ENCODE measurements at regions not wholly inside any gene's neighbourhood (a gene's known extent, or its start where the extent isn't known, plus 50 kb on each side); places are given as distances from the start of the nearest gene placed in this dataset.
"Not testable (repeated sequence)": the region's sequence is repeated elsewhere in the genome, so short reads cannot be mapped to it uniquely, and the experiment has no call there.

GRCh38 chr1:60639287-60639686 is 443.1 kb upstream of the NFIA start:
- H3K4me1 ChIP-seq (ENCODE audit: control insufficient read depth in 5 of 5, insufficient read depth in 5 of 5, low read length in 5 of 5) = no peaks in the 10 kb centered on the region
- H3K36me3 ChIP-seq (ENCODE audit: control insufficient read depth in 5 of 5, insufficient read depth in 5 of 5, low read length in 5 of 5) = no peaks in the 10 kb centered on the region
- no peak overlapping the region for H3K9ac ChIP-seq (ENCODE audit: low read length in 5 of 5)
- H3K27me3 ChIP-seq (ENCODE audit: control insufficient read depth in 5 of 5, insufficient read depth in 4 of 5, low read length in 5 of 5) = no peaks in the 10 kb centered on the region
- no peak overlapping the region for H3K4me3 ChIP-seq (ENCODE audit: low read depth in 1 of 5, low read length in 5 of 5)
- no peaks in the 10 kb centered on the region for H3K9me3 ChIP-seq (ENCODE audit: control insufficient read depth in 5 of 5, low read length in 5 of 5)
- no peak overlapping the region for H3K27ac ChIP-seq (ENCODE audit: low read depth, low read length)

GRCh38 chr1:60637651-60638050 is 444.7 kb upstream of the NFIA start:
- Histone ChIP-seq H3K4me1 (ENCODE audit: control insufficient read depth in 5 of 5, insufficient read depth in 5 of 5, low read length in 5 of 5) (no peaks in the 10 kb centered on the region), H3K9me3 (ENCODE audit: control insufficient read depth in 5 of 5, low read length in 5 of 5) (no peaks in the 10 kb centered on the region), H3K9ac (ENCODE audit: low read length in 5 of 5) (no peak overlapping the region), H3K4me3 (ENCODE audit: low read depth in 1 of 5, low read length in 5 of 5) (no peak overlapping the region), H3K27me3 (ENCODE audit: control insufficient read depth in 5 of 5, insufficient read depth in 4 of 5, low read length in 5 of 5) (no peaks in the 10 kb centered on the region), H3K27ac (ENCODE audit: low read depth, low read length) (no peak overlapping the region), H3K36me3 (ENCODE audit: control insufficient read depth in 5 of 5, insufficient read depth in 5 of 5, low read length in 5 of 5) (no peaks in the 10 kb centered on the region)

GRCh38 chr1:60636946-60637345 is 445.4 kb upstream of the NFIA start:
- Histone ChIP-seq H3K4me3 (ENCODE audit: low read depth in 1 of 5, low read length in 5 of 5) (no peak overlapping the region), H3K27me3 (ENCODE audit: control insufficient read depth in 5 of 5, insufficient read depth in 4 of 5, low read length in 5 of 5) (no peaks in the 10 kb centered on the region), H3K27ac (ENCODE audit: low read depth, low read length) (no peak overlapping the region), H3K9me3 (ENCODE audit: control insufficient read depth in 5 of 5, low read length in 5 of 5) (no peaks in the 10 kb centered on the region), H3K4me1 (ENCODE audit: control insufficient read depth in 5 of 5, insufficient read depth in 5 of 5, low read length in 5 of 5) (no peaks in the 10 kb centered on the region), H3K9ac (ENCODE audit: low read length in 5 of 5) (no peak overlapping the region), H3K36me3 (ENCODE audit: control insufficient read depth in 5 of 5, insufficient read depth in 5 of 5, low read length in 5 of 5) (no peaks in the 10 kb centered on the region)

GRCh38 chr1:60634106-60634505 is 448.3 kb upstream of the NFIA start:
- Histone ChIP-seq H3K4me1 (ENCODE audit: control insufficient read depth in 5 of 5, insufficient read depth in 5 of 5, low read length in 5 of 5) (no peaks in the 10 kb centered on the region), H3K27me3 (ENCODE audit: control insufficient read depth in 5 of 5, insufficient read depth in 4 of 5, low read length in 5 of 5) (no peaks in the 10 kb centered on the region), H3K27ac (ENCODE audit: low read depth, low read length) (no peak overlapping the region), H3K36me3 (ENCODE audit: control insufficient read depth in 5 of 5, insufficient read depth in 5 of 5, low read length in 5 of 5) (no peaks in the 10 kb centered on the region), H3K9me3 (ENCODE audit: control insufficient read depth in 5 of 5, low read length in 5 of 5) (no peaks in the 10 kb centered on the region), H3K9ac (ENCODE audit: low read length in 5 of 5) (no peak overlapping the region), H3K4me3 (ENCODE audit: low read depth in 1 of 5, low read length in 5 of 5) (no peak overlapping the region)

- Histone ChIP-seq H3K9me3 (ENCODE audit: control insufficient read depth in 5 of 5, low read length in 5 of 5) (no peaks in the 10 kb centered on the region), H3K4me1 (ENCODE audit: control insufficient read depth in 5 of 5, insufficient read depth in 5 of 5, low read length in 5 of 5) (peaks cover 0 to 22% (median 0%) of the 10 kb centered on the region in 5 donors), H3K36me3 (ENCODE audit: control insufficient read depth in 5 of 5, insufficient read depth in 5 of 5, low read length in 5 of 5) (no peaks in the 10 kb centered on the region), H3K27ac (ENCODE audit: low read depth, low read length) (no peak overlapping the region), H3K9ac (ENCODE audit: low read length in 5 of 5) (no peak overlapping the region), H3K27me3 (ENCODE audit: control insufficient read depth in 5 of 5, insufficient read depth in 4 of 5, low read length in 5 of 5) (no peaks in the 10 kb centered on the region), H3K4me3 (ENCODE audit: low read depth in 1 of 5, low read length in 5 of 5) (no peak overlapping the region)
Measured at GRCh38 chr1:60622486-60622885, 459.9 kb upstream of the NFIA start.

GRCh38 chr1:60621368-60621851 is 461.0 kb upstream of the NFIA start:
- Histone ChIP-seq H3K27me3 (ENCODE audit: control insufficient read depth in 5 of 5, insufficient read depth in 4 of 5, low read length in 5 of 5) (no peaks in the 10 kb centered on the region), H3K9ac (ENCODE audit: low read length in 5 of 5) (no peak overlapping the region), H3K4me1 (ENCODE audit: control insufficient read depth in 5 of 5, insufficient read depth in 5 of 5, low read length in 5 of 5) (peaks cover 0 to 22% (median 0%) of the 10 kb centered on the region in 5 donors), H3K4me3 (ENCODE audit: low read depth in 1 of 5, low read length in 5 of 5) (no peak overlapping the region), H3K36me3 (ENCODE audit: control insufficient read depth in 5 of 5, insufficient read depth in 5 of 5, low read length in 5 of 5) (no peaks in the 10 kb centered on the region), H3K9me3 (ENCODE audit: control insufficient read depth in 5 of 5, low read length in 5 of 5) (no peaks in the 10 kb centered on the region), H3K27ac (ENCODE audit: low read depth, low read length) (no peak overlapping the region)

GRCh38 chr1:60620087-60620486 is 462.3 kb upstream of the NFIA start:
- H3K4me3 ChIP-seq (ENCODE audit: low read depth in 1 of 5, low read length in 5 of 5) = no peak overlapping the region
- no peaks in the 10 kb centered on the region for H3K27me3 ChIP-seq (ENCODE audit: control insufficient read depth in 5 of 5, insufficient read depth in 4 of 5, low read length in 5 of 5)
- no peak overlapping the region for H3K27ac ChIP-seq (ENCODE audit: low read depth, low read length)
- H3K9me3 ChIP-seq (ENCODE audit: control insufficient read depth in 5 of 5, low read length in 5 of 5) = no peaks in the 10 kb centered on the region
- peaks cover 0 to 22% (median 0%) of the 10 kb centered on the region in 5 donors for H3K4me1 ChIP-seq (ENCODE audit: control insufficient read depth in 5 of 5, insufficient read depth in 5 of 5, low read length in 5 of 5)
- no peak overlapping the region for H3K9ac ChIP-seq (ENCODE audit: low read length in 5 of 5)
- no peaks in the 10 kb centered on the region for H3K36me3 ChIP-seq (ENCODE audit: control insufficient read depth in 5 of 5, insufficient read depth in 5 of 5, low read length in 5 of 5)

- Histone ChIP-seq H3K27ac (ENCODE audit: low read depth, low read length) (no peak overlapping the region), H3K9ac (ENCODE audit: low read length in 5 of 5) (no peak overlapping the region)
Measured at GRCh38 chr1:60619581-60619980, 462.8 kb upstream of the NFIA start.

GRCh38 chr1:60615666-60616065 is 466.7 kb upstream of the NFIA start:
- H3K9ac ChIP-seq (ENCODE audit: low read length in 5 of 5) = no peak overlapping the region
- H3K4me3 ChIP-seq (ENCODE audit: low read depth in 1 of 5, low read length in 5 of 5) = no peak overlapping the region
- H3K27ac ChIP-seq (ENCODE audit: low read depth, low read length) = no peak overlapping the region
- no peaks in the 10 kb centered on the region for H3K9me3 ChIP-seq (ENCODE audit: control insufficient read depth in 5 of 5, low read length in 5 of 5)
- H3K27me3 ChIP-seq (ENCODE audit: control insufficient read depth in 5 of 5, insufficient read depth in 4 of 5, low read length in 5 of 5) = no peaks in the 10 kb centered on the region
- H3K36me3 ChIP-seq (ENCODE audit: control insufficient read depth in 5 of 5, insufficient read depth in 5 of 5, low read length in 5 of 5) = no peaks in the 10 kb centered on the region
- H3K4me1 ChIP-seq (ENCODE audit: control insufficient read depth in 5 of 5, insufficient read depth in 5 of 5, low read length in 5 of 5) = peaks cover 0 to 14% (median 0%) of the 10 kb centered on the region in 5 donors

More at GRCh38 chr1:60619581-60619980, 462.8 kb upstream of the NFIA start:
- Histone ChIP-seq H3K4me3 (ENCODE audit: low read depth in 1 of 5, low read length in 5 of 5) (no peak overlapping the region), H3K9me3 (ENCODE audit: control insufficient read depth in 5 of 5, low read length in 5 of 5) (no peaks in the 10 kb centered on the region), H3K27me3 (ENCODE audit: control insufficient read depth in 5 of 5, insufficient read depth in 4 of 5, low read length in 5 of 5) (no peaks in the 10 kb centered on the region), H3K36me3 (ENCODE audit: control insufficient read depth in 5 of 5, insufficient read depth in 5 of 5, low read length in 5 of 5) (no peaks in the 10 kb centered on the region), H3K4me1 (ENCODE audit: control insufficient read depth in 5 of 5, insufficient read depth in 5 of 5, low read length in 5 of 5) (peaks cover 0 to 22% (median 0%) of the 10 kb centered on the region in 5 donors)

- Histone ChIP-seq H3K4me3 (ENCODE audit: low read depth in 1 of 5, low read length in 5 of 5) (no peak overlapping the region), H3K36me3 (ENCODE audit: control insufficient read depth in 5 of 5, insufficient read depth in 5 of 5, low read length in 5 of 5) (no peaks in the 10 kb centered on the region), H3K9me3 (ENCODE audit: control insufficient read depth in 5 of 5, low read length in 5 of 5) (no peaks in the 10 kb centered on the region), H3K27ac (ENCODE audit: low read depth, low read length) (no peak overlapping the region), H3K27me3 (ENCODE audit: control insufficient read depth in 5 of 5, insufficient read depth in 4 of 5, low read length in 5 of 5) (no peaks in the 10 kb centered on the region), H3K9ac (ENCODE audit: low read length in 5 of 5) (no peak overlapping the region), H3K4me1 (ENCODE audit: control insufficient read depth in 5 of 5, insufficient read depth in 5 of 5, low read length in 5 of 5) (no peaks in the 10 kb centered on the region)
Measured at GRCh38 chr1:60612790-60613189, 469.6 kb upstream of the NFIA start.

GRCh38 chr1:60606921-60607320 is 475.4 kb upstream of the NFIA start:
- H3K4me1 ChIP-seq (ENCODE audit: control insufficient read depth in 5 of 5, insufficient read depth in 5 of 5, low read length in 5 of 5); H3K27ac ChIP-seq (ENCODE audit: low read depth, low read length); H3K9ac ChIP-seq (ENCODE audit: low read length in 5 of 5); H3K9me3 ChIP-seq (ENCODE audit: control insufficient read depth in 5 of 5, low read length in 5 of 5); H3K36me3 ChIP-seq (ENCODE audit: control insufficient read depth in 5 of 5, insufficient read depth in 5 of 5, low read length in 5 of 5); H3K4me3 ChIP-seq (ENCODE audit: low read depth in 1 of 5, low read length in 5 of 5); H3K27me3 ChIP-seq (ENCODE audit: control insufficient read depth in 5 of 5, insufficient read depth in 4 of 5, low read length in 5 of 5): not testable (repeated sequence)

Data from subcutaneous abdominal adipose tissue (tissue), 5 donors.